HFF-Myc (cell line): ENCODE measurements at regions not wholly inside any gene's neighbourhood (a gene's known extent, or its start where the extent isn't known, plus 50 kb on each side); places are given as distances from the start of the nearest gene placed in this dataset.

ENCODE experiments used
- DNase-seq: peaks from one replicate; pipeline ENCODE4 v3.0.0-alpha.2; 2011; ENCODE audit warnings: low read depth; ENCODE audit errors: extremely low read depth
- H3K4me3 ChIP-seq: replicated peaks from 2 replicates; pipeline ENCODE4 v1.5.1; 2011; ENCODE audit warnings: low read depth, mild to moderate bottlenecking, control low read depth, low read length
- CTCF ChIP-seq: IDR thresholded peaks from 2 replicates; pipeline ENCODE4 v1.5.1; 2012; ENCODE audit warnings: mild to moderate bottlenecking, low read depth, low read length, control low read depth; ENCODE audit errors: missing control alignments

GRCh38 chr19:33885236-33885635 lies 88.6 kb downstream of the KCTD15 start:
- no peak overlapping the region for H3K4me3 ChIP-seq
- no peak for DNase-seq
- no peak for TF ChIP-seq CTCF

DNA sequence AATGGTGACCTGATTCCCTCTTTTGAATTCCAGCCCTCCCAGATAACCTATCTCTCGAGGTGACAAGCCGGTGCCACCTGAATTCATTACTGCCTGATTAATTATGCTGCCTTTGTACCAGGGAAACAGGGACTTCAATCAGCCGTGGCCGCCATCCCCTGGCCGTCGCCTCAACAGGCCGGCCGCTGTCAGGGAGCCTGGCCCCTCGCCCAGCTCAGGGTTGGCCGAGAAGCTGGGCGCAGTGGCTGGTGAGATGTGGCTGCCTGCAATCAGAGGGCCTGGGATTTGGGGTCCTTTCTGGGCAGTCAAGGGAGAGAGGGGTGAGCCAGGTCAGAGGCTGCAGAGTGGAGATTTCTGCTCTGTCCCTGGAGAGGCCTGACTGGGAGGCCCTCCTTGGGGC lies 91.2 kb downstream of the KCTD15 start:
- H3K4me3 ChIP-seq: no peak overlapping the region
- no peak for DNase-seq
- TF ChIP-seq CTCF: no peak

DNA sequence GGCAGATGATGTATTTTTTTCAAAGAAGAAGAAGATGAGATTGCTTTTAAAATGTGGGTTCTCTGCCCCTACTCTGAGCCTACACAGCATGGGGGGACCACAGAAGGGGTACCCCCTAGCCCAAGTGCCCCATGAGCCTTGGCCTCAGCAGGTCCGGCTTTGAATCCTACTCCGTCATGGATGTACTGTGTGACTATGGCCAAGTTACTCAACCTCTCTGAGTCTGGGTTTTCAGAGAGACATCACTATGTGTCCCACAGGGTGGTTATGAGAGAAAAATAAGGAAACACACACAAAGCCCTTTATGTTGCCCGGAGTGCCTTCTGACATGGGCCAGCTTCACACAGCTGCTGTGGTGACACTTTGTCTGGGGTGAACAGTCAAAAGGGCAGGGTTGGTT lies 92.0 kb downstream of the KCTD15 start:
- no peak for DNase-seq
- no peak overlapping the region for H3K4me3 ChIP-seq
- TF ChIP-seq CTCF: no peak

DNA sequence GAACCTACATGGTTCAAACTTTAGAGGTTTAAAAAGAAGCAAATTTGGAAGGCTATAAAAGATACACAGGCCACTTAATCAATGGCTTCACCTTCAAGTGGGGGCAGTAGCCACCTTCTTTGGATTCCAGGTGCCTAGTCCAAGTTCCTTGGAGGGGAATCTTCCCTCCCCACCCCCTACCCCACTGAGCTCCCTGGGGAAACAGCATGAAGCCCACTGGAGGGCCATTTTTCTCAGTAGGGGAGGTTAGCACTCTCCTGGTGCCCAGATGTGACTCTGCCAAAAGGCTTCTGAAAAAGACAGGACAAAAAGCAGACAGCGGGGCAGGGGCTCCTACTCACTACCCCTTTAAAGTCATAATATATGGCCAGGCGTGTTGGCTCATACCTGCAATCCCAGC lies 93.9 kb downstream of the KCTD15 start:
- no peak for DNase-seq
- no peak overlapping the region for H3K4me3 ChIP-seq
- TF ChIP-seq CTCF: no peak

DNA sequence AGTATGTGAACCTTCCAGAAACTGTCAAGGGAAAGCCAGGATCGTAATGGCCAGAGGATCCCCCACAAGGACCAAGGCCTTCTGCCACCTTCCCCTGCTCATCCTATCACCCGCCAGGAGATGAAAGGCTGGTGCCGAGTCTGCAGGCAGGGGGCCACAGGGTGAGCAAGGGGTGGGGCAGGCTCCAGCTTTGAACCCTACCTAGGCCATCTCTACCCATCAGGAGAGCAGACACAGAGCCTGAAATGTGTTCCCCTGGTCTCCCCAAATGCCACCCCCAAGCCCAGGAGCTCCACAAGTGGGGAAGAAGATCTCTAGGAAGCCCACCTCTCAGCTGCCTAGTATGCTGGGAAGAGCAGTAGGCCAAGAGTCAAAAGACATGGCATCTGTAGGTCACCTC lies 95.1 kb downstream of the KCTD15 start:
- no peak for TF ChIP-seq CTCF
- no peak for DNase-seq
- H3K4me3 ChIP-seq: no peak overlapping the region

DNA sequence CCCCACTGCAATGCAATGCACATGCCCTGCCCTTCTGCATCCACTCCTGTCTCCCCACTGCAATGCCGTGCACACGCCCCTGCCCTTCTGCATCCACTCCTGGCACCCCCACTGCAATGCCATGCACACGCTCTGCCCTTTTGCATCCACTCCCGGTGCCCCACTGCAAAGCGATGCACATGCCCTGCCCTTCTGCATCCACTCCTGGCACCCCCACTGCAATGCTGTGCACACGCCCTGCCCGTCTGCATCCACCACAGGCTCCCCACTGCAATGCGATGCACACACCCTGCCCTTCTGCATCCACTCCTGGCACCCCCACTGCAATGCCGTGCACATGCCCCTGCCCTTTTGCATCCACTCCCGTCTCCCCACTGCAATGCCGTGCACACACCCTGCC lies 98.1 kb downstream of the KCTD15 start:
- H3K4me3 ChIP-seq: no peak overlapping the region
- no peak for TF ChIP-seq CTCF
- no peak for DNase-seq

DNA sequence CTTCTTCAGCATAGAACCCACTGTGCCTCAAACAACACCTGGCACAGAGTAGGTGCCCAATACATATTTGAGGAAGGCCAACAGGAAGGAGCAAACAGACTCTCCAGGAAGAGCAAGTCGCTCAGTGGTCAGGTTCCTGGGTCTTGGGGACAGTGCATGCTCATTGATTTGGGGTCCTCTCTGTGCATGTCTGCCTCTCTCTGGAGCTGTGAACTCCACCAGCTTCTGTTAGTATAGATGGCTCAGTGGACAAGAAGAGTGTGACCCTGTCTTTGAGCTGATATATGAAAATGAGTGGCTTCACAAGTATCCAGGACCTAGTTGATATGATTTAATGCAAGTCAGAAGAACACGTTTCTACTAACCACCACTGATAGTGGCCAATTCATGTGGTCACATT lies 98.7 kb downstream of the KCTD15 start:
- no peak for DNase-seq
- no peak overlapping the region for H3K4me3 ChIP-seq
- no peak for TF ChIP-seq CTCF
